Cardiac muscle cell (in vitro differentiated cells and primary cell): ENCODE measurements at regions not wholly inside any gene's neighbourhood (a gene's known extent, or its start where the extent isn't known, plus 50 kb on each side); places are given as distances from the start of the nearest gene placed in this dataset.

Experiments
- DNase-seq, 2 donors: peaks; one replicate each; pipeline versions ENCODE4 v3.0.0 to v3.0.0-alpha.2; 2010 to 2017; ENCODE audit warnings: low read depth in 1 of 2, low spot score in 1 of 2
- H3K27ac ChIP-seq: fragments of 200-600 bp; sonication (generic); 2 replicates; pipeline ENCODE4 v1.5.1; 2016
- H3K27me3 ChIP-seq: fragments of 200-600 bp; sonication (generic); 2 replicates; pipeline ENCODE4 v1.6.0; 2016; ENCODE audit warnings: control low read depth
- H3K36me3 ChIP-seq: fragments of 200-600 bp; sonication (generic); 2 replicates; pipeline ENCODE4 v1.5.1; 2016; ENCODE audit warnings: control low read depth
- H3K4me1 ChIP-seq: fragments of 200-600 bp; sonication (generic); 2 replicates; pipeline ENCODE4 v1.8.1; 2017; ENCODE audit warnings: low read depth, mild to moderate bottlenecking, mixed run types
- H3K4me3 ChIP-seq: fragments of 200-600 bp; sonication (generic); 2 replicates; pipeline ENCODE4 v1.5.1; 2016; ENCODE audit warnings: mild to moderate bottlenecking
- H3K9me3 ChIP-seq: fragments of 200-600 bp; sonication (generic); 2 replicates; pipeline ENCODE4 v1.5.1; 2017; ENCODE audit warnings: low read depth, mild to moderate bottlenecking, control low read depth
- CTCF ChIP-seq: IDR thresholded peaks from 2 replicates; pipeline ENCODE4 v1.5.1; 2012; ENCODE audit warnings: low read depth, mild to moderate bottlenecking, low read length

- peaks cover 12% of the 10 kb centered on the region for H3K4me1 ChIP-seq
- no peak for TF ChIP-seq CTCF
Measured at GRCh38 chr18:53780666-53781065, 443.8 kb downstream of the MBD2 start.

GRCh38 chr18:53772293-53772692, 452.2 kb downstream of the MBD2 start:
- no peaks in the 10 kb centered on the region for H3K27me3 ChIP-seq
- no peak for DNase-seq
- H3K4me1 ChIP-seq = no peaks in the 10 kb centered on the region
- no peak for TF ChIP-seq CTCF
- no peaks in the 10 kb centered on the region for H3K36me3 ChIP-seq
- H3K9me3 ChIP-seq = no peaks in the 10 kb centered on the region
- H3K4me3 ChIP-seq = no peak overlapping the region
- H3K27ac ChIP-seq = no peak overlapping the region

More at GRCh38 chr18:53780666-53781065, 443.8 kb downstream of the MBD2 start:
- Histone ChIP-seq H3K27me3 (no peaks in the 10 kb centered on the region), H3K9me3 (no peaks in the 10 kb centered on the region), H3K4me3 (no peak overlapping the region), H3K27ac (no peak overlapping the region), H3K36me3 (no peaks in the 10 kb centered on the region)
- no peak for DNase-seq

- H3K27ac ChIP-seq = no peak overlapping the region
- no peaks in the 10 kb centered on the region for H3K36me3 ChIP-seq
- no peak for DNase-seq
- H3K4me3 ChIP-seq = no peak overlapping the region
- H3K9me3 ChIP-seq = no peaks in the 10 kb centered on the region
- no peaks in the 10 kb centered on the region for H3K4me1 ChIP-seq
- TF ChIP-seq CTCF = no peak
- H3K27me3 ChIP-seq = no peaks in the 10 kb centered on the region
Measured at GRCh38 chr18:53771664-53772063, 452.8 kb downstream of the MBD2 start.

GRCh38 chr18:53765211-53765610, 459.3 kb downstream of the MBD2 start:
- no peak for TF ChIP-seq CTCF
- Histone ChIP-seq H3K36me3 (no peaks in the 10 kb centered on the region), H3K4me3 (no peak overlapping the region), H3K4me1 (no peaks in the 10 kb centered on the region), H3K27me3 (no peaks in the 10 kb centered on the region), H3K27ac (no peak overlapping the region), H3K9me3 (no peaks in the 10 kb centered on the region)
- no peak for DNase-seq

- no peak for DNase-seq
- no peak overlapping the region for H3K27ac ChIP-seq
- no peaks in the 10 kb centered on the region for H3K27me3 ChIP-seq
- no peak overlapping the region for H3K4me3 ChIP-seq
- no peak for TF ChIP-seq CTCF
- H3K36me3 ChIP-seq = no peaks in the 10 kb centered on the region
- no peaks in the 10 kb centered on the region for H3K4me1 ChIP-seq
- no peaks in the 10 kb centered on the region for H3K9me3 ChIP-seq
Measured at GRCh38 chr18:53764086-53764485, 460.4 kb downstream of the MBD2 start.

GRCh38 chr18:53757328-53757727, 467.1 kb downstream of the MBD2 start:
- TF ChIP-seq CTCF = no peak
- H3K9me3 ChIP-seq = no peaks in the 10 kb centered on the region
- H3K27ac ChIP-seq = no peak overlapping the region
- no peak for DNase-seq
- H3K27me3 ChIP-seq = no peaks in the 10 kb centered on the region
- no peaks in the 10 kb centered on the region for H3K36me3 ChIP-seq
- no peak overlapping the region for H3K4me3 ChIP-seq
- H3K4me1 ChIP-seq = peaks cover 3% of the 10 kb centered on the region
